ENCODE measurements at regions not wholly inside any gene's neighbourhood (a gene's known extent, or its start where the extent isn't known, plus 50 kb on each side); places are given as distances from the start of the nearest gene placed in this dataset.

GRCh38 chr10:35762311-35763030, 120.4 kb upstream of the FZD8 start:
- TF ChIP-seq POLR2AphosphoS5 (IDR thresholded peaks at IDR 0.05; ENCODE audit: low read depth, low read length) (no peak), POLR2A (IDR thresholded peaks at IDR 0.05; ENCODE audit: low read depth, low read length) (no peak), TAF1 (IDR thresholded peaks at IDR 0.05; ENCODE audit: borderline replicate concordance, low read depth, low read length) (no peak)

All from GM12892 (cell line).